HG03066 (cell line): ENCODE measurements at regions not wholly inside any gene's neighbourhood (a gene's known extent, or its start where the extent isn't known, plus 50 kb on each side); places are given as distances from the start of the nearest gene placed in this dataset.

Source experiments
- ATAC-seq: cut with Tn5 transposase; IDR thresholded peaks from one replicate; pipeline ENCODE4 v1.9.1; 2021; ENCODE audit warnings: low read depth; ENCODE audit not compliant: unreplicated experiment

GRCh38 chr4:127140306-127140705, 492.5 kb upstream of the INTU start:
- ATAC-seq: no peak

GRCh38 chr4:127141856-127142255, 490.9 kb upstream of the INTU start:
- ATAC-seq: no peak

DNA sequence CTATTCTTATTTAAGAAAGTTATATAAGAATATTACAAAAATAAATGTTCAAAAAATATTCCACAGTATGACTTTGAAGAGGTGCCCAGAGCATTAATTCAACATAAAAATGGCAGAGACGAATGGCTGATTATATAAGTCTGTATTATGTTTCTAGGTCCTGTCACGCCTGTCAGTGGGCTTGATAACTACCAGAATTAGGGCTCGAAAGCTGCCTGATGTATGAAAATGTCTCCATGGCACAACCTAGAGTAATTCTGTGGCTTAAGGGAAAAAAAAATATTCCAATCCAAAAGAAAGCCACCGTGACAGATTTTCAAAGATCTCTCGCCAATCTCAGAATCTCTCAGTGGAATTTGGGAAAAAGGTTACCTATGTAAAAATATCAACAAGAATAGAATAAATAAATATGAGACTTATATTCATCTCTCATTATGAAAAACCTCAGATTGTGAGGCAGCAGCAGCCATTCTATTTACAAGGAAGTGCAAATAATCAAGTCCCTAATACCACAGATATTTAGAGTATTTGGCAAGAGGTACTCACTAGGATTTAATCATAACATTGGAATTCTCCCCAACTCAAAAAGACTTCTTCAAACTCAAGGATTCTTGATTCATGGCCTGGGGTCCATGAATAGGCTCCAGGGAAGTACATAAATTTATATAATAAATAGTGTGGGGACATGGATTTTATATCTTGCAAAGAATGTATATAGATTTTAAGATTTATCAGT, 489.1 kb upstream of the INTU start:
- no peak for ATAC-seq

GRCh38 chr4:127145006-127145540, 487.7 kb upstream of the INTU start:
- ATAC-seq: no peak

DNA sequence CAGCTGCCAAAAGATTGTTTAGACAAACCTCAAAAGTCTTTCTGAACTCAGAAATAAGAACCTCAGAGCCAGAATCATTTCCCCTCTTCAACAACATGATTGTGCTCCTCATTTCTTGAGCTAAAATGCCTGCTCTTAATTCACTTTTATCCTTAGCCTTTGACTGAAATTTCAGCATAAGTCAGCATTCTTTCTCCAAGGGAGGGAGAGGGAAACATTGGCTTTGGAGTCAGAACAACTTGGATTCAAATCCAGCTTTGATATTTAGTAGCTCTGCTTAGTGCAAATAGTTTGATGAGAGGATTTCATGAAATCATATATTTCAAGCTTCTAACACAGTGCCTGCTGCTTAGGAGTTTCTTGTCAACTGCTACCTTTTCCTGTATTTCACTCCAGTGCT, 484.6 kb upstream of the INTU start:
- no peak for ATAC-seq

- no peak for ATAC-seq
Measured at GRCh38 chr4:127149086-127149485, 483.7 kb upstream of the INTU start.

- ATAC-seq: no peak
Measured at GRCh38 chr4:127151941-127152340, 480.8 kb upstream of the INTU start.

DNA sequence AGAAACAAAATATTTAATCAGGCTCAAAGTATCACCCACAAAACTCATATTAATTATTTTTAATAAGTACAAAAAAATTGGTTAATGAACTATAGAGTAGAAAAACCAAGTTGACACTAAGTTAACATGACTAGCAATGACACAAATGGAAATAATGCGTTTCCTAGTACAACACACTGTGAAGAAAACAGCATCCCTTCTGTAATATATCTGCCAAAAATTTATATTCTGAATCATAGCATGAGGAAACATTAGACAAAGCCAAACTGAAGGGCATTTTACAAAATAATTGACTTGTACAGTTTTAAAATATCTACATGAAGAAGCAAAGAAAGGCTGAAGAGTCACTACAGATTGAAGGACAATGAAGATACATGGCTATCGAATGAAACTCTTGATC, 477.6 kb upstream of the INTU start:
- no peak for ATAC-seq

GRCh38 chr4:127155555-127155954, 477.2 kb upstream of the INTU start:
- ATAC-seq: no peak

DNA sequence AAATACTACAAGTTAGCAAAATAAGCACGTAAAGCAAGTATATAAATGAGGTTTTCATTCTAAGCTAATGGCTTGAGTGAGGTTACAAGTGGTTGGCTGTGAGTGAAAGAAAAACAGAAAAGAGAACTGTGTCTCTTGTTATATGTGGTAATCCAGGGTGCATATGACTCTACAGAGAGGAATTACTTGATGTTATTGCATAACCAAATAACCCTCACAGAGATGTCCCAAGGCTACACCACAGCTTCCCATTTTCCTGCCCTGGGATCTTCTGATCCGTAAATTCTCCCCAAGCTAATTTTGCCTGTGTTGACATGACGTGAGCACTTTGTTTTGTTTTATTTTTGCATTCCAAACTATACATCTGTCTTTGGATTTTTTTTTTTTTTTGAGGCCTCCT, 470.0 kb upstream of the INTU start:
- ATAC-seq: no peak

- no peak for ATAC-seq
Measured at GRCh38 chr4:127165971-127166370, 466.8 kb upstream of the INTU start.

DNA sequence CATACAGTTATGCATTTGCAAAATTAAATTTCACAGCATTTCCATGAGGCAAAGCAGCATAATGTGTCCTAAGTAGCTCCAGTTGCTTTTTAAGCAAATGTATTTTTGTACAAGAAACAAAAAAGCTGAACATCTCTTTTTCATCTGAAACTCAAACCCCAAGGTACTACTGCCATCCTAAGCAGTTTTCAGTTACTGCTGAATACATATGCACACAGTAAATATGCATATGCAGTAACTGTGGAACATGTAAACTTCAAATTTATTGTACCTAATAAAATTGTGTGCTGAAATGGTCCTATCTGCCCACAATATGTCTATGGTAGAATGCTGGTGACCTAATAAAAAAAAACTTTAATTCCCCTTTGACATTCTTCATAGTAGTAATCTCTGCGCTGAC, 458.6 kb upstream of the INTU start:
- ATAC-seq: no peak

DNA sequence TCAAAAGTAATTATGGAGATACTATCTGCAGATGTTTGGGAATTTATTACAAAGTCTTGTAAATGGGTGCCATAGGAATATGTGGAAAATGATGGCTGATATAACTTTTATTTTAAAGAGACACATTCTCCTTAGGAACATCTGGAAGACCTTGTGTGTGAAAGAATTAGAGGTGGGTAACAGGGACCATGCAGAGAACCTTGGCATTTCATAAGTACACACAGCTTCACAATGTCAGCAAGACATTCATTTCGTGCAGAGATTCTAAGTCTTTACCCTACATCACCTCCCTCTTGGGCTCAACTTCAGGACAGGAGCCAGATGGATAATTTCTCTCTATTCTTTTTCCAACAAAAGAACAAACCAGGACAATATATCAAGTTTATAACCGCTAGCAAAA, 458.1 kb upstream of the INTU start:
- no peak for ATAC-seq

GRCh38 chr4:127179256-127180087, 453.3 kb upstream of the INTU start:
- no peak for ATAC-seq

DNA sequence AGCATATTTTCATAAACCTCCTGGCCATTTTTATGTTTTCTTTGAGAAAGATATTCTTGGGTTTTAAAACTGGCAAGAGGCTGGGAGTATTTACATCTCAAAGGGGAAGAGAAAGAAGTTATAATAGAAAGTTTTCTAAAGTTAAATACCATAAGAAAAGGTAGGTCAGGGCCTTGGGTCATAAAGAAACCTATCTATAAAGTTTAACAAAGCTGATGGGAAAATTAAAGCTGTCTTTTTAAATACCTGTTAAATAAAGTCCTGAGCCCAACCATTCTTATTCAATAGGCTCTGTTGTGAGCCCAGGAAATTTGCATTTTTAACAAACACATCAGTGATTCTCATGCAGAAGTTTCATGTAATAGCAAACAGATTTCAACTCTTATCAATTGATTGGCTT, 451.8 kb upstream of the INTU start:
- ATAC-seq: no peak

DNA sequence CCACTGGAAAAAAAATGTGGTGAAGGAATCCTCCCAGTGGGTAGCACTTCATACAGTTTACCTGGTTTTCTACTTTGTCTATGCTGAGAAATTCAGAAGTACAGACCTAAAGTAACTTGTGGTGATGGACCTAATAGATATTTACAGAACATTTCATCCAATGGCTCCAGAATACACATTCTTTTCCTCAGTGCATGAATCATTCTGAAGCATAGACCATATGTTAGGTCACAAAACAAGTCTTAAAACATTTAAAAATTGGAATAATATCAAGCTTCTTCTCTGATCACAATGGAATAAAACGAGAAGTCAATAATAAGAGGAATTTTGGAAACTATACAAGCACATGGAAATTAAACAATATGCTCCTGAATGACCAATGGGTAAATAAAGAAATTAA, 450.1 kb upstream of the INTU start:
- ATAC-seq: no peak

DNA sequence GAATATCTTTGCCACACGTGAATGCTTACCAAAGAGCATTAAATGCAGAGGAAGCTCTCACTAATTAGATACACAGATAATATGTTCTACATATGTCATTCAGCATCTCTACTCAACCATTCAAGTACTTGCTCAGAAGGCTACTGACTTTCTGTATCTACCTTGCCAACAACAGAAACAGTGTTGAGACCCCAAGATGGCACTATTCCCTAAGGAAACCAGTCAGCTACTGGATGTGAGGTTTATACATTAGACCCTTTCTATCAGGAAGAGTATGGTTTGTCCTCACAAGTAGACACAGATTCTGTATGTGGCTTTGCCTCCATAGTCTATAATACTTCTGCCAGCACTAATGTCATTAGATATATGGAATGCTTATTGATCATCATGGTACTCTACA, 443.9 kb upstream of the INTU start:
- no peak for ATAC-seq

- ATAC-seq: no peak
Measured at GRCh38 chr4:127194281-127194680, 438.5 kb upstream of the INTU start.

- no peak for ATAC-seq
Measured at GRCh38 chr4:127196655-127197352, 436.0 kb upstream of the INTU start.

DNA sequence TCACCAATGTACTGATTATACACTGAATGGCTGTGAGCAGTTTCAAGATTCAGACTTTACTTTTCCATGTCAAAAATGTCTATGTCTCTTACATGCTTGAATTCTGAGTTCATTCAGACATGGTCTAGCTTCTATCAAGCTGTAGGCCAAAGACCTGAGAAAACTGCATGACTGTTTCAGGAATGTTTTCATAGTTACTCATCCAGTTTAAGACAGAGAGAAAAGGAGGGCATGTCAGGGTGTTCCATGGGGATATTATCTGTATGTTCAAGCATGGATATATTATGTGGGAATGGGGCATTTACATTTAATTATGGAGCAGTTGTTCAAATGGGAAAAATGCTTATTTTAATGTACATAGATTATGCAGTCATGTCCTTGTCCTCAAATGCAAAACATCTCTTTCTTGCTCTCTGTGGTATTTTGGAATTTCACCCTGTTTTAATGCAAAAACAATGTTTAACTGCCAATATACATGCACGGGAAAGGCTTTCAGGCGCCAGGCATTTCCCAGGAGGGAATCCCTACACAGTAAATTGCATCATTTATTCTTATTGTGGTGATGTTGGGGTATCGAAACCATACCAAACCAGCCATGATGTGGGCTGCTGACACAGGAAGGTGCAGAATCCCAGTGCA, 429.1 kb upstream of the INTU start:
- ATAC-seq: no peak

DNA sequence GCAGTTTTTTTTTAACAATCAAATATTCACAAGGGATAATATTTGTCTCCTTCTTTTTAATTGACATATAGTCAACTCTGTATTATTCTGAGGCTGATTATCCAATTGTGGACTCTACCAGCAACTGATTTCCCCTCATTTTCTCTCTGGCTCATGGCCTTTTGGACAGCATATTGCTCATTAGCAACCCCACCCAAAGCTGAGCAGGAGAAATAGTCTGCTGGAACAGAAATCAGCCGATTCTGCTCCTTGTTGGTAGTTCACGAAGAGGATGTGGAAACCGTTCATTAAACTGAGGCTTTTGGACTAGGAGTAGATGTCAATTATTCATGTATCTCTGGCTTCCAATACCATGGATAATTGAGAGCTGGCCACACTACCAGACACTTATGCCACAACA, 428.4 kb upstream of the INTU start:
- no peak for ATAC-seq
